Retinal pigment epithelial cell (primary cell): ENCODE measurements at regions not wholly inside any gene's neighbourhood (a gene's known extent, or its start where the extent isn't known, plus 50 kb on each side); places are given as distances from the start of the nearest gene placed in this dataset.

Source experiments
- DNase-seq: peaks from one replicate; pipeline ENCODE4 v3.0.0-alpha.2; 2010; ENCODE audit warnings: low read depth
- H3K4me3 ChIP-seq: 2 replicates; pipeline ENCODE4 v1.5.1; 2011; ENCODE audit warnings: mild to moderate bottlenecking, low read length, control low read depth, moderate library complexity
- CTCF ChIP-seq: conservative IDR thresholded peaks from 2 replicates; pipeline ENCODE4 v1.5.1; 2011; ENCODE audit warnings: low read depth, low read length, control low read depth, inconsistent platforms

- no peak for DNase-seq
- no peak overlapping the region for H3K4me3 ChIP-seq
- TF ChIP-seq CTCF = no peak
These were observed 316.6 kb upstream of the RTL1 start for GRCh38 chr14:101219896-101220703.

GRCh38 chr14:101220921-101221510 is 317.5 kb upstream of the RTL1 start:
- DNase-seq = no peak
- no peak overlapping the region for H3K4me3 ChIP-seq
- no peak for TF ChIP-seq CTCF

- TF ChIP-seq CTCF = no peak
- H3K4me3 ChIP-seq = no peak overlapping the region
- no peak for DNase-seq
These were observed 318.1 kb upstream of the RTL1 start for GRCh38 chr14:101221549-101222160.

GRCh38 chr14:101222362-101223070 is 319.0 kb upstream of the RTL1 start:
- no peak overlapping the region for H3K4me3 ChIP-seq
- DNase-seq = no peak
- no peak for TF ChIP-seq CTCF

DNA sequence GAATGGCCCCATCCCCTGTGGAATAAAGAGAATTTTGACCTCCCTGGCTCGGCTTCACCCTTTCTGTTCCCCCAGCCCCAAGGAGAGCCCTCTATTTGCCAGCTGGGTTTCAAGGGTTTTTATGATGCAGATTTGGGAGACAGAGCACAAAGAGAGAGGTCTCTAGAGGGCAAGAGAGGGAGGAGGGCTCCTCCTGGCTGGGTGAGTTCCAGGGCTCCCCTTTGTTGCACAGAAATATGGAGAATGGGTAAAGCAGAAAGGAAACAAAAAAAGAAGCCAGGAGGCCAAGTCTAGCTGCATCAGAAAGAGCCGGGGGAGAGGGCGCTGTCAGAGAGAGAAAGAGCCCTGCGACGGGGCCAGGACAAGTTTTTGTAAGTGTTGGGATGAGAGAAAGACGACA is 319.6 kb upstream of the RTL1 start:
- no peak for DNase-seq
- H3K4me3 ChIP-seq = no peak overlapping the region

GRCh38 chr14:101223561-101224162 is 320.1 kb upstream of the RTL1 start:
- no peak for DNase-seq
- no peak for TF ChIP-seq CTCF
- H3K4me3 ChIP-seq = no peak overlapping the region

More for the DNA sequence above, 319.6 kb upstream of the RTL1 start:
- TF ChIP-seq CTCF = no peak
